HEK293T (cell line): ENCODE measurements at regions not wholly inside any gene's neighbourhood (a gene's known extent, or its start where the extent isn't known, plus 50 kb on each side); places are given as distances from the start of the nearest gene placed in this dataset.

Experiments used
- BHLHE40 ChIP-seq: fragments of 450-650 bp; IDR thresholded peaks from 2 replicates; pipeline ENCODE4 v1.6.1; 2016; ENCODE audit warnings: mild to moderate bottlenecking, moderate library complexity, borderline replicate concordance
- CTBP1 ChIP-seq: fragments of 450-650 bp; IDR thresholded peaks from 2 replicates; pipeline ENCODE4 v1.6.1; 2016; ENCODE audit warnings: borderline replicate concordance
- ELF4 ChIP-seq: fragments of 450-650 bp; IDR thresholded peaks from 2 replicates; pipeline ENCODE4 v1.6.1; 2017; ENCODE audit warnings: antibody characterized with exemption
- FOXK2 ChIP-seq: fragments of 450-650 bp; IDR thresholded peaks from 2 replicates; pipeline ENCODE4 v1.6.1; 2016; ENCODE audit warnings: mild to moderate bottlenecking
- NFRKB ChIP-seq: fragments of 450-650 bp; IDR thresholded peaks from 2 replicates; pipeline ENCODE4 v1.6.1; 2016; ENCODE audit warnings: mild to moderate bottlenecking, moderate library complexity
- SP1 ChIP-seq: fragments of 450-650 bp; IDR thresholded peaks from 2 replicates; pipeline ENCODE4 v1.6.1; 2017
- SUZ12 ChIP-seq: fragments of 450-650 bp; IDR thresholded peaks from 2 replicates; pipeline ENCODE4 v1.6.1; 2016; ENCODE audit warnings: mild to moderate bottlenecking
- TARDBP ChIP-seq: fragments of 450-650 bp; IDR thresholded peaks from 2 replicates; pipeline ENCODE4 v1.6.1; 2016
- ZNF384 ChIP-seq: fragments of 450-650 bp; IDR thresholded peaks from 2 replicates; pipeline ENCODE4 v1.6.1; 2016

- TF ChIP-seq SP1 (no peak), ELF4 (no peak), FOXK2 (no peak), NFRKB (no peak), CTBP1 (no peak), TARDBP (no peak), ZNF384 (no peak), SUZ12 (no peak), BHLHE40 (no peak)
Measured at GRCh38 chr19:31406106-31406505, 56.9 kb upstream of the TSHZ3 start.
